H9 (cell line): ENCODE measurements at regions not wholly inside any gene's neighbourhood (a gene's known extent, or its start where the extent isn't known, plus 50 kb on each side); places are given as distances from the start of the nearest gene placed in this dataset.

ENCODE experiments used
- DNase-seq: peaks from one replicate; pipeline ENCODE4 v3.0.0-alpha.2; 2017
- H2AFZ ChIP-seq: one replicate; pipeline ENCODE4 v1.6.1; 2013; ENCODE audit warnings: mild to moderate bottlenecking, low read length, control low read depth, moderate library complexity
- H2AK5ac ChIP-seq: 2 replicates; pipeline ENCODE4 v1.6.1; 2013; ENCODE audit warnings: low read length, control low read depth, mixed read lengths; ENCODE audit not compliant: insufficient read length
- H2BK120ac ChIP-seq: one replicate; pipeline ENCODE4 v1.6.1; 2013; ENCODE audit warnings: low read depth, mild to moderate bottlenecking, low read length, control low read depth, inconsistent platforms; ENCODE audit not compliant: poor library complexity, severe bottlenecking
- H2BK12ac ChIP-seq: 2 replicates; pipeline ENCODE4 v1.6.1; 2013; ENCODE audit warnings: low read length, control low read depth, mixed read lengths, low read depth; ENCODE audit not compliant: insufficient read length
- H2BK15ac ChIP-seq: 2 replicates; pipeline ENCODE4 v1.6.1; 2013; ENCODE audit warnings: low read depth, low read length, control low read depth
- H2BK20ac ChIP-seq: one replicate; pipeline ENCODE4 v1.6.1; 2013; ENCODE audit warnings: low read depth, mild to moderate bottlenecking, low read length, control low read depth, inconsistent platforms; ENCODE audit not compliant: poor library complexity, severe bottlenecking
- H2BK5ac ChIP-seq: 2 replicates; pipeline ENCODE4 v1.6.1; 2013; ENCODE audit warnings: low read length, control low read depth, mixed read lengths; ENCODE audit not compliant: insufficient read length
- H3K14ac ChIP-seq: 2 replicates; pipeline ENCODE4 v1.6.1; 2013; ENCODE audit warnings: low read length, control low read depth; ENCODE audit not compliant: insufficient read depth
- H3K18ac ChIP-seq: 2 replicates; pipeline ENCODE4 v1.6.1; 2013; ENCODE audit warnings: low read depth, mild to moderate bottlenecking, mixed read lengths, low read length, control low read depth; ENCODE audit not compliant: insufficient read length
- H3K23ac ChIP-seq: 2 replicates; pipeline ENCODE4 v1.6.1; 2013; ENCODE audit warnings: low read length, control low read depth, mixed read lengths, low read depth; ENCODE audit not compliant: insufficient read length
- H3K23me2 ChIP-seq: 2 replicates; pipeline ENCODE4 v1.6.1; 2013; ENCODE audit warnings: low read depth, mild to moderate bottlenecking, mixed read lengths, low read length, control low read depth; ENCODE audit not compliant: insufficient read length, poor library complexity, severe bottlenecking
- H3K27ac ChIP-seq: 2 replicates; pipeline ENCODE4 v1.5.1; 2013; ENCODE audit warnings: low read length, control low read depth, mixed read lengths, low read depth; ENCODE audit not compliant: insufficient read length
- H3K27me3 ChIP-seq: 2 replicates; pipeline ENCODE4 v1.6.1; 2013; ENCODE audit warnings: low read length, control low read depth, inconsistent platforms; ENCODE audit not compliant: insufficient read depth
- H3K4ac ChIP-seq: 2 replicates; pipeline ENCODE4 v1.6.1; 2013; ENCODE audit warnings: low read depth, mild to moderate bottlenecking, control low read depth, inconsistent platforms, low read length, moderate library complexity
- H3K4me1 ChIP-seq: 2 replicates; pipeline ENCODE4 v1.6.1; 2013; ENCODE audit warnings: low read length, control low read depth, inconsistent platforms; ENCODE audit not compliant: insufficient read depth
- H3K4me2 ChIP-seq: 2 replicates; pipeline ENCODE4 v1.6.1; 2013; ENCODE audit warnings: low read length, control low read depth, mixed read lengths; ENCODE audit not compliant: insufficient read length, insufficient read depth
- H3K56ac ChIP-seq: 2 replicates; pipeline ENCODE4 v1.6.1; 2013; ENCODE audit warnings: low read depth, mild to moderate bottlenecking, mixed read lengths, low read length, control low read depth; ENCODE audit not compliant: insufficient read length
- H3K79me1 ChIP-seq: 2 replicates; pipeline ENCODE4 v1.6.1; 2013; ENCODE audit warnings: low read depth, mild to moderate bottlenecking, moderate library complexity, low read length, control low read depth, inconsistent platforms; ENCODE audit not compliant: insufficient read depth, poor library complexity, severe bottlenecking
- H3K79me2 ChIP-seq: 2 replicates; pipeline ENCODE4 v1.6.1; 2013; ENCODE audit warnings: low read length, control low read depth, inconsistent platforms; ENCODE audit not compliant: insufficient read depth
- H3K9ac ChIP-seq: 2 replicates; pipeline ENCODE4 v1.6.1; 2013; ENCODE audit warnings: low read length, control low read depth, mixed read lengths; ENCODE audit not compliant: insufficient read length; ENCODE audit errors: extremely low read depth
- H3K9me3 ChIP-seq: one replicate; pipeline ENCODE4 v1.6.1; 2013; ENCODE audit warnings: low read depth, low read length, inconsistent platforms; ENCODE audit not compliant: control insufficient read depth
- H3T11ph ChIP-seq: one replicate; pipeline ENCODE4 v1.6.1; 2013; ENCODE audit warnings: mild to moderate bottlenecking, low read length, control low read depth, inconsistent platforms
- H4K20me1 ChIP-seq: one replicate; pipeline ENCODE4 v1.6.1; 2013; ENCODE audit not compliant: control insufficient read depth, insufficient read length, insufficient read depth
- H4K5ac ChIP-seq: 2 replicates; pipeline ENCODE4 v1.6.1; 2013; ENCODE audit warnings: low read depth, mild to moderate bottlenecking, mixed read lengths, low read length, control low read depth; ENCODE audit not compliant: insufficient read length
- H4K8ac ChIP-seq: replicated peaks from 2 replicates; pipeline ENCODE4 v1.6.1; 2013; ENCODE audit warnings: low read length, control low read depth, mixed read lengths, low read depth; ENCODE audit not compliant: insufficient read length
- H4K91ac ChIP-seq: 2 replicates; pipeline ENCODE4 v1.6.1; 2013; ENCODE audit warnings: low read depth, mild to moderate bottlenecking, moderate library complexity, mixed read lengths, low read length, control low read depth; ENCODE audit not compliant: insufficient read length
- H3K27ac Mint-ChIP-seq, 3 experiments: 2 replicates in 2 of 3; 3 replicates in 1 of 3; pipeline ENCODE4 v1.8.0; 2020 to 2021; ENCODE audit warnings: mixed read lengths in 3 of 3, mild to moderate bottlenecking in 1 of 3, moderate library complexity in 1 of 3
- H3K27me3 Mint-ChIP-seq: 2 replicates; pipeline ENCODE4 v1.8.0; 2021; ENCODE audit warnings: low read depth, mild to moderate bottlenecking, moderate library complexity, mixed read lengths
- H3K36me3 Mint-ChIP-seq, 3 experiments: 2 replicates in 2 of 3; 3 replicates in 1 of 3; pipeline ENCODE4 v1.8.0; 2020 to 2021; ENCODE audit warnings: low read depth in 3 of 3, mixed read lengths in 3 of 3; ENCODE audit not compliant: insufficient read depth in 1 of 3
- H3K4me1 Mint-ChIP-seq, 2 experiments: 2 replicates each; pipeline ENCODE4 v1.8.0; 2020; ENCODE audit warnings: mixed read lengths in 2 of 2
- H3K4me3 Mint-ChIP-seq, 2 experiments: 2 replicates in 1 of 2; 3 replicates in 1 of 2; pipeline ENCODE4 v1.8.0; 2020 to 2021; ENCODE audit warnings: mild to moderate bottlenecking in 2 of 2, mixed read lengths in 2 of 2, moderate library complexity in 1 of 2
- H3K9me3 Mint-ChIP-seq, 2 experiments: 2 replicates in 1 of 2; 3 replicates in 1 of 2; pipeline ENCODE4 v1.8.0; 2020; ENCODE audit warnings: mild to moderate bottlenecking in 2 of 2, mixed read lengths in 2 of 2, moderate library complexity in 1 of 2
- WGBS: extraction: QIAGEN DNeasy Blood & Tissue Kit; methylation state at CpG from one replicate; pipeline ENCODE4 v1.1.7; 2013; ENCODE audit warnings: missing lambda C conversion rate, low lambda C conversion rate, mixed read lengths; ENCODE audit not compliant: insufficient read length; ENCODE audit errors: extremely low coverage; 5-methylcytosine and 5-hydroxymethylcytosine counted together
- TF ChIP-seq, protein P1 (sequence below): fragments of 200-600 bp; sonication (generic); conservative IDR thresholded peaks from 3 replicates; pipeline ENCODE4 v1.8.0; 2021; ENCODE audit warnings: antibody characterized with exemption, mild to moderate bottlenecking

- no peak overlapping the region for H2BK120ac ChIP-seq
- Mint-ChIP-seq H3K9me3 (peaks cover 7 to 11% of the 10 kb centered on the region in 2 experiments; a peak in 4 of 5 replicates), H3K4me1 (peaks cover 0 to 9% of the 10 kb centered on the region in 2 experiments; a peak in 2 of 4 replicates), H3K4me3 (no peak overlapping the region), H3K36me3 (peaks cover 3 to 11% (median 11%) of the 10 kb centered on the region in 3 experiments; a peak in 6 of 7 replicates), H3K27ac (no peak overlapping the region), H3K27me3 (no peaks in the 10 kb centered on the region)
- no peak overlapping the region for H2AFZ ChIP-seq
- H3K23ac ChIP-seq, result no peak overlapping the region
- H4K20me1 ChIP-seq, result no peaks in the 10 kb centered on the region
- H2BK12ac ChIP-seq, result no peak overlapping the region
- no peak overlapping the region for H3T11ph ChIP-seq
- no peaks in the 10 kb centered on the region for H3K9me3 ChIP-seq
- no peaks in the 10 kb centered on the region; the same call in 1 of the 2 replicates for H3K4me1 ChIP-seq
- H4K5ac ChIP-seq, result no peak overlapping the region
- TF ChIP-seq, protein P1, sequence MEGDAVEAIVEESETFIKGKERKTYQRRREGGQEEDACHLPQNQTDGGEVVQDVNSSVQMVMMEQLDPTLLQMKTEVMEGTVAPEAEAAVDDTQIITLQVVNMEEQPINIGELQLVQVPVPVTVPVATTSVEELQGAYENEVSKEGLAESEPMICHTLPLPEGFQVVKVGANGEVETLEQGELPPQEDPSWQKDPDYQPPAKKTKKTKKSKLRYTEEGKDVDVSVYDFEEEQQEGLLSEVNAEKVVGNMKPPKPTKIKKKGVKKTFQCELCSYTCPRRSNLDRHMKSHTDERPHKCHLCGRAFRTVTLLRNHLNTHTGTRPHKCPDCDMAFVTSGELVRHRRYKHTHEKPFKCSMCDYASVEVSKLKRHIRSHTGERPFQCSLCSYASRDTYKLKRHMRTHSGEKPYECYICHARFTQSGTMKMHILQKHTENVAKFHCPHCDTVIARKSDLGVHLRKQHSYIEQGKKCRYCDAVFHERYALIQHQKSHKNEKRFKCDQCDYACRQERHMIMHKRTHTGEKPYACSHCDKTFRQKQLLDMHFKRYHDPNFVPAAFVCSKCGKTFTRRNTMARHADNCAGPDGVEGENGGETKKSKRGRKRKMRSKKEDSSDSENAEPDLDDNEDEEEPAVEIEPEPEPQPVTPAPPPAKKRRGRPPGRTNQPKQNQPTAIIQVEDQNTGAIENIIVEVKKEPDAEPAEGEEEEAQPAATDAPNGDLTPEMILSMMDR, result no peak
- no peak overlapping the region for H3K4me2 ChIP-seq
- H3K4ac ChIP-seq, result no peak overlapping the region
- no peak overlapping the region for H3K27ac ChIP-seq
- no CpG with 5 or more reads among the region's 3 CpGs for WGBS
- DNase-seq, result no peak
- no peaks in the 10 kb centered on the region for H3K27me3 ChIP-seq
- no peak overlapping the region for H3K9ac ChIP-seq
- H3K18ac ChIP-seq, result no peak overlapping the region
- no peak overlapping the region for H3K56ac ChIP-seq
- no peak overlapping the region for H2AK5ac ChIP-seq
- H3K79me2 ChIP-seq, result no peaks in the 10 kb centered on the region
- H3K79me1 ChIP-seq, result no peaks in the 10 kb centered on the region
- no peak overlapping the region for H2BK20ac ChIP-seq
- no peak overlapping the region for H3K14ac ChIP-seq
- no peak overlapping the region for H2BK15ac ChIP-seq
- no peak overlapping the region for H2BK5ac ChIP-seq
- H4K91ac ChIP-seq, result no peak overlapping the region
- no peaks in the 10 kb centered on the region for H3K23me2 ChIP-seq
- no peak overlapping the region for H4K8ac ChIP-seq
Measured at GRCh38 chr4:15188605-15189539, 186.6 kb downstream of the CPEB2 start.
